ELR (cell line): ENCODE measurements at regions not wholly inside any gene's neighbourhood (a gene's known extent, or its start where the extent isn't known, plus 50 kb on each side); places are given as distances from the start of the nearest gene placed in this dataset.

ENCODE experiments used
- DNase-seq: peaks from one replicate; pipeline ENCODE4 v3.0.0-alpha.2; 2015; ENCODE audit warnings: low read depth

- DNase-seq, result no peak
Measured at GRCh38 chr11:43545610-43546009, 134.9 kb upstream of the HSD17B12 start.

GRCh38 chr11:43546561-43547429 is 133.7 kb upstream of the HSD17B12 start:
- DNase-seq, result no peak

DNA sequence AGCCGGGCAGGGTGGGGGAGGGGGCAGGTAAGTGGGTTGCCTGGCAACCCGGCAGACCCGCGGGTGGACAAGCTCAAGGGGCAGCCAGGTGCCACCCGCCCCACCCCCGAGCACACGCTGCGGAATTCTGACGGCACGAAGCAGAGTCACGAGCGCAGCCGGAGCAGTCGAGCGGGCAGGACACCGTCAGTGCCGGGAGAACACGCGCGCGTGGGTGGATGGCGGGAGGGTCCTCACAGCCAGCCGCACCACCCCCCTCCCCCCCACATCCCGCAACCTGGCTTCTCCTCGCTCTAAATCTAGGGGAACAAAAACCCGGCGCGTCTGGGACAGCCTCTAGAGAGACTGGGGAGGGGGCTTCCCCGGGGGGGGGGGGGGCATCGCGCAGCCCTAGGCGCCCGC is 133.1 kb upstream of the HSD17B12 start:
- no peak for DNase-seq

- DNase-seq, result no peak
Measured at GRCh38 chr11:43547889-43548381, 132.6 kb upstream of the HSD17B12 start.

GRCh38 chr11:43548916-43549315 is 131.6 kb upstream of the HSD17B12 start:
- DNase-seq, result no peak

DNA sequence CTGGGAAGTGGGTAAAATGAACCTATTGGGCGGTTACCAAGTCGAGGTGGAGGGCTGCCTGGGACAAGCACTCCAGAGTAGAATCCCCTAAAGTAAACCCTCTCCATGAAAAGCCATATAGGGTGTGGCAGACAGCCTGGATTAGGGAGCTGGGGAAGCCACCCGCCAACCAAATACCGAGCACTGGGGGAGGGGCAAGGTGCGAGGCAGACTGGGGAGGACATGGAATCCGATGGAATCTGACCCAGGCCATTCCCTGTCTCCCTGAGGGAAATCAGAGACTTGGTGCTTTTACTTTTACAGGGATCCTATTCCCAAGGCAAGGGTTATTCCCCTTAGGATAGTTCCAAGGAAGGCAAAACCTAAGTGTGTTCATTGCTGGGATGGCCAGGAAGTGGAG is 130.9 kb upstream of the HSD17B12 start:
- DNase-seq, result no peak

DNA sequence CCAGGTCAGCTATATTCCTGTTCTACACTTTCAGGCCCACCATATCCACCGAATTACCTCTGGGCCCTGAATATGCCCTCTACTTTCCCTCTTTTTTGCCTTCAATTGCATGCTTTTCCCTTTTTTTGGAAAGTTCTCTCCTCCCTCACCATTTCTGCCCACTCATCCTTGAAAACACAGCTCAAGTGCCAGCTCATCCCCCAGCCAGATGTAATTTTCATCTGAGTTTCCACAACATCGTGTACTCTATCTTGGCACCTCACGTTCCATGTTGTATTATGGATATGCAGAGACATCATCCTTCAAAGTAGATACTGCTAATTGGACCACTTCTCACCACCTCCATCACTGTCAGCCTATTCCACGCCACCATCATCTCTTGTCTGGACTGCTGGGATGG is 129.8 kb upstream of the HSD17B12 start:
- no peak for DNase-seq

- no peak for DNase-seq
Measured at GRCh38 chr11:43554148-43554473, 126.4 kb upstream of the HSD17B12 start.

DNA sequence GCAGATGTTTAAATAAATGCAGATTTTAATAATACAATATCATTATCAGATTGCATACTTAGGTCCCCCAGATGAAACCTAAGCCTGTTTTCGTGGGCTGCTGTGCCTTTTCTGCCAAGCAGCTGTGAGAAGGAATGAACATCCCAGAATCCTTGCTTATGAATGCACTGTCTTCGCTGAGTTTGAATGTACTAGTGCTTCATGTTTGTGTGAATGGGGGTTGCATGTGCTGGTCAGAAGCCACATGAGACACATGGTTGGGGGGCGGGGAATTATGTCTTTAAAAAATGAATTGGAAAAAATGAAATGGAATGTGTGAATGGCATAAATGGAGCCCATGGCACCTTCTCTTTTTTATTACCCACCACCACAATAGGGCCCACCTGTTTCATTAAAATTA is 125.4 kb upstream of the HSD17B12 start:
- DNase-seq, result no peak

DNA sequence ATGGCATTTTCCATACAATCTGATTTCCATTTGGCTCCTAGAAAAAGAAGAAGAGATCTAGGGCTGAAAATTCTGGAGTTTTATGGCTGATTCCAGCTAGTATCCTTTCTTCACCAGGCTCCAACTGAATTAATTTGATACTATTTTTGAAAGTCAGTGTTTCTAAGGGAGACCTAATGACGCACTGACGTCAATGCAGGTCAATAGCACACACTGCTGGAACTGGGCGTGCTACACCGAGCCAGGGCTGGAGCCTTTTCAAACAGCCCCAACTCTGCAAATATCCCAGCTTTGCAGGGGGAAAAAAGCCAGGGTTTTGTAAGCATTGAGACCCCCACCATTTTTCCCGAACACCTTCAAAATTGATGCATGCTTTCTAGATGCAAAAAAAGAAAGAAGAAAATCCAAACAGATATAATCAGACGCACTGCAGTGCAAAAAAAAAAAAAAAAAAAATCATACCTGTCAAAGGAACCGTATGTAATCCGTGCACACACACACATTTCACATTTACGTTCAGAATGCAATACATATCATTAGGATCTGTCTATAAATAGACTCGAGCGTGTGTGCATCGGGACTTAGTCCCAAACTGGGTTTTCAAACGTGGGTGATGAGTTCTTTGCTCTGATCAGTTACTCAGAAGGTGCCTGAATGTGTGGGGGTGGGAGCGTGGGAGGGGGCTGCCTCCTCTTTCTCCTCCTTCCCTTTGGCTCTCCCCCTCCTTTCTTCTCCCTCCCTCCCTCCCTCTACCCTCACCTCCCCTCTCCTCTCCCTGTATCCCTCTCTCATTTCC is 124.5 kb upstream of the HSD17B12 start:
- DNase-seq, result no peak

- DNase-seq, result no peak
Measured at GRCh38 chr11:43556612-43557375, 123.7 kb upstream of the HSD17B12 start.

GRCh38 chr11:43557553-43558110 is 122.9 kb upstream of the HSD17B12 start:
- peak; percentile 42 for DNase-seq

DNA sequence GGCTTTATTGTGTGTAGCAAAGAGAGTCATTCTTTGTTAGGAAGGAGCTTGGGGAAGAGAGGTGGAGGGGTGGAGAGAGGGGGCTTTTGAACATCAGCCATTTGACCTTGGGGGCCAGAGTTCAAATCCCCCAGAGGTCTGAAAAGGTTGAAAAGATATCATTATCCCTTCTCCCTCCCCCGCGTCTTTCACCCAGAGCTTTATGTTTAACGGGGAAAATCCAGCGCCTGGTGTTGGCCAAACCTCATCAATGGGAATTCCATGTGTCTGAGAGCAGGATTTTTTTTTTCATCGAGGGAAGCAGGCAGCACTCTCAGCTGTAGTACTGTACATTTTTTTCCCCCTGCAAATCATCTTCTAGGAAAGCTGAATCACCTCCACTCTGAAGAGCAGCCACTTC is 122.4 kb upstream of the HSD17B12 start:
- DNase-seq, result no peak

- DNase-seq, result no peak
Measured at GRCh38 chr11:43558556-43559127, 121.9 kb upstream of the HSD17B12 start.

DNA sequence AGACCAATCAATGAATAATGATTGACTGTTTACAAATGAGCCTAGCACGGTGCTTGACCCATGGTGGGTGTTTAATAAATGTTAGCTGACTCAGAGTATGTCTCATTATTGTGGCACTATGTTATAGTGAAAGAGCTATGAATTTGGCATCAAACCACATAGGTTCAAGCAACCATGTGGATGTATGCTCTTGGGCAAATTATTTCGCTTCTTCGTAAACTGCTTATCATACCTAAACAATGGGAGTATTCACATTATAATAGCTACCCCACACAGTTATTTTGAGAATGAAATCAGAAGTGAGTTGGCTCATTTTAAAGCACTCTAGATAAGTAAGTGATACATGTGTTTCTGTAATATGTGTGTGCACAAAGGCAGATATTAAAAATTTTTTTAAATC is 118.7 kb upstream of the HSD17B12 start:
- no peak for DNase-seq

GRCh38 chr11:43567396-43567975 is 113.1 kb upstream of the HSD17B12 start:
- peak; percentile 62 for DNase-seq

GRCh38 chr11:43573233-43573632 is 107.3 kb upstream of the HSD17B12 start:
- DNase-seq, result peak; percentile 49

DNA sequence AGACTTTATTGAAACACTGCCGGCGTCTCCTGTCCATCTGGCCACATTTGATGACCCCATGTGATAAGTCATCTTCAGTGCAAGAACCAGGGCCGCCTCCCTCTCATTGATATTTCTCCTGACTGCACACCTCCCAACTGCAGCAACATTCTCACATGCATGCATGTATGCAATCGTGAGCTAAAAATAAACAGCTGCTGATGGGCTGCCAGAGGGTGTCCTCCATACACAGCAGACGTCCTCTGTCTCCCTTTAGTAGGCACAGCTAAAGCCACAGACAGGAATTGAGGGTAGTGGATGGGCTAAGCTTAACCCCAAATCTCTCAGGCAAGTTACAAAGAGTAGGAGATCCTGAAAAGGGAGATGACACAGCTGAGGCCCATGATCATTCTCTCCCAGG is 106.7 kb upstream of the HSD17B12 start:
- no peak for DNase-seq

GRCh38 chr11:43574411-43574810 is 106.1 kb upstream of the HSD17B12 start:
- DNase-seq, result no peak

GRCh38 chr11:43574949-43575912 is 105.3 kb upstream of the HSD17B12 start:
- DNase-seq, result peak; percentile 63
